ENCODE measurements at regions not wholly inside any gene's neighbourhood (a gene's known extent, or its start where the extent isn't known, plus 50 kb on each side); places are given as distances from the start of the nearest gene placed in this dataset.

- H3K4me1 ChIP-seq (ENCODE audit: control insufficient read depth in 1 of 2, extremely low read depth in 1 of 2, insufficient read depth in 2 of 2, low read length in 2 of 2), result no peaks in the 10 kb centered on the region
- CTCF ChIA-PET, result no interaction called here
- no peak overlapping the region for H3K27ac ChIP-seq (ENCODE audit: low read length)
- no peak for ATAC-seq (replicated peaks in 1 of 4)
- H3K4me3 Mint-ChIP-seq, result no peak overlapping the region
- no peaks in the 10 kb centered on the region for H3K36me3 ChIP-seq (ENCODE audit: control insufficient read depth in 2 of 2, extremely low read depth in 1 of 2, insufficient read depth in 1 of 2, low read length in 1 of 2)
- no peaks in the 10 kb centered on the region for H3K27me3 Mint-ChIP-seq
- H3K36me3 Mint-ChIP-seq, result no peaks in the 10 kb centered on the region
- no peak overlapping the region for H3K27ac Mint-ChIP-seq
- H3K9me3 ChIP-seq, result no peaks in the 10 kb centered on the region
- no peak for DNase-seq
- no peaks in the 10 kb centered on the region for H3K4me1 Mint-ChIP-seq
- POLR2A ChIA-PET, result no interaction called here
- H3K4me3 ChIP-seq (ENCODE audit: control insufficient read depth in 1 of 2, extremely low read depth in 1 of 2, low read length in 1 of 2), result no peak overlapping the region
- peaks cover 0 to 4% (median 0%) of the 10 kb centered on the region in 3 donors for H3K9me3 Mint-ChIP-seq
- no peaks in the 10 kb centered on the region for H3K27me3 ChIP-seq (replicated peaks in 1 of 2; ENCODE audit: control insufficient read depth in 2 of 2, extremely low read depth in 1 of 2, insufficient read depth in 2 of 2, low read length in 1 of 2)
Observed at GRCh38 chr1:82586473-82586872, 785.7 kb downstream of the ADGRL2 start.

- Histone ChIP-seq H3K27me3 (replicated peaks in 1 of 2; ENCODE audit: control insufficient read depth in 2 of 2, extremely low read depth in 1 of 2, insufficient read depth in 2 of 2, low read length in 1 of 2) (no peaks in the 10 kb centered on the region), H3K4me3 (ENCODE audit: control insufficient read depth in 1 of 2, extremely low read depth in 1 of 2, low read length in 1 of 2) (no peak overlapping the region), H3K27ac (ENCODE audit: low read length) (no peak overlapping the region), H3K4me1 (ENCODE audit: control insufficient read depth in 1 of 2, extremely low read depth in 1 of 2, insufficient read depth in 2 of 2, low read length in 2 of 2) (peaks cover 0 to 2% of the 10 kb centered on the region in 2 experiments), H3K36me3 (ENCODE audit: control insufficient read depth in 2 of 2, extremely low read depth in 1 of 2, insufficient read depth in 1 of 2, low read length in 1 of 2) (no peaks in the 10 kb centered on the region), H3K9me3 (no peaks in the 10 kb centered on the region)
- 76% methylated on average over 2 of the region's 3 CpGs for WGBS (ENCODE audit: insufficient coverage)
- no peak overlapping the region for H3K4me3 Mint-ChIP-seq
- H3K9me3 Mint-ChIP-seq, result peaks cover 0 to 4% (median 0%) of the 10 kb centered on the region in 3 donors
- ChIA-PET POLR2A (no interaction called here), CTCF (no interaction called here)
- no peaks in the 10 kb centered on the region for H3K36me3 Mint-ChIP-seq
- no peak for ATAC-seq (replicated peaks in 1 of 4)
- peaks cover 0 to 3% of the 10 kb centered on the region in 2 donors for H3K27me3 Mint-ChIP-seq
- no peaks in the 10 kb centered on the region for H3K4me1 Mint-ChIP-seq
- H3K27ac Mint-ChIP-seq, result no peak overlapping the region
- DNase-seq, result no peak
Observed at GRCh38 chr1:82582347-82582746, 781.6 kb downstream of the ADGRL2 start.

- H3K36me3 ChIP-seq (ENCODE audit: control insufficient read depth in 2 of 2, extremely low read depth in 1 of 2, insufficient read depth in 1 of 2, low read length in 1 of 2), result no peaks in the 10 kb centered on the region
Observed at GRCh38 chr1:82578086-82578726, 777.5 kb downstream of the ADGRL2 start.

GRCh38 chr1:82567348-82567747, 766.6 kb downstream of the ADGRL2 start:
- Mint-ChIP-seq H3K4me1 (no peaks in the 10 kb centered on the region), H3K36me3 (no peaks in the 10 kb centered on the region), H3K27me3 (no peaks in the 10 kb centered on the region), H3K27ac (no peak overlapping the region), H3K4me3 (no peak overlapping the region), H3K9me3 (peaks cover 0 to 11% (median 5%) of the 10 kb centered on the region in 3 donors)
- Histone ChIP-seq H3K36me3 (ENCODE audit: control insufficient read depth in 2 of 2, extremely low read depth in 1 of 2, insufficient read depth in 1 of 2, low read length in 1 of 2) (no peaks in the 10 kb centered on the region), H3K27ac (ENCODE audit: low read length) (no peak overlapping the region), H3K4me1 (ENCODE audit: control insufficient read depth in 1 of 2, extremely low read depth in 1 of 2, insufficient read depth in 2 of 2, low read length in 2 of 2) (no peaks in the 10 kb centered on the region), H3K4me3 (ENCODE audit: control insufficient read depth in 1 of 2, extremely low read depth in 1 of 2, low read length in 1 of 2) (no peak overlapping the region), H3K27me3 (replicated peaks in 1 of 2; ENCODE audit: control insufficient read depth in 2 of 2, extremely low read depth in 1 of 2, insufficient read depth in 2 of 2, low read length in 1 of 2) (no peaks in the 10 kb centered on the region), H3K9me3 (no peaks in the 10 kb centered on the region)
- no peak for DNase-seq
- 66% methylated on average over 2 of the region's 3 CpGs for WGBS (ENCODE audit: insufficient coverage)
- ChIA-PET CTCF (no interaction called here), POLR2A (no interaction called here)
- ATAC-seq (replicated peaks in 1 of 4), result no peak

More at GRCh38 chr1:82578086-82578726, 777.5 kb downstream of the ADGRL2 start:
- Histone ChIP-seq H3K27me3 (replicated peaks in 1 of 2; ENCODE audit: control insufficient read depth in 2 of 2, extremely low read depth in 1 of 2, insufficient read depth in 2 of 2, low read length in 1 of 2) (no peaks in the 10 kb centered on the region), H3K27ac (ENCODE audit: low read length) (no peak overlapping the region), H3K4me1 (ENCODE audit: control insufficient read depth in 1 of 2, extremely low read depth in 1 of 2, insufficient read depth in 2 of 2, low read length in 2 of 2) (peaks cover 0 to 2% of the 10 kb centered on the region in 2 experiments), H3K9me3 (no peaks in the 10 kb centered on the region), H3K4me3 (ENCODE audit: control insufficient read depth in 1 of 2, extremely low read depth in 1 of 2, low read length in 1 of 2) (no peak overlapping the region)
- Mint-ChIP-seq H3K27me3 (peaks cover 0 to 3% of the 10 kb centered on the region in 2 donors), H3K36me3 (no peaks in the 10 kb centered on the region), H3K4me1 (no peaks in the 10 kb centered on the region), H3K27ac (no peak overlapping the region), H3K4me3 (no peak overlapping the region), H3K9me3 (peaks cover 0 to 4% (median 0%) of the 10 kb centered on the region in 3 donors)
- no CpG with 5 or more reads among the region's 3 CpGs for WGBS (ENCODE audit: insufficient coverage)
- POLR2A ChIA-PET, result no interaction called here
- DNase-seq (no peak), ATAC-seq (replicated peaks in 1 of 4) (no peak)
- CTCF ChIA-PET, result interaction anchor here in 1 of 2 donors (0.7 kb wide), 1 partner anchor 64 kb away, joined by 3 read pairs; no protein-coding TSS in a partner anchor

- H3K4me3 ChIP-seq (ENCODE audit: control insufficient read depth in 1 of 2, extremely low read depth in 1 of 2, low read length in 1 of 2), result no peak overlapping the region
- ATAC-seq (replicated peaks in 1 of 4) (no peak), DNase-seq (no peak)
- ChIA-PET POLR2A (no interaction called here), CTCF (no interaction called here)
- no peaks in the 10 kb centered on the region for H3K27me3 ChIP-seq (replicated peaks in 1 of 2; ENCODE audit: control insufficient read depth in 2 of 2, extremely low read depth in 1 of 2, insufficient read depth in 2 of 2, low read length in 1 of 2)
- no peak overlapping the region for H3K27ac ChIP-seq (ENCODE audit: low read length)
- H3K36me3 Mint-ChIP-seq, result no peaks in the 10 kb centered on the region
- H3K4me1 ChIP-seq (ENCODE audit: control insufficient read depth in 1 of 2, extremely low read depth in 1 of 2, insufficient read depth in 2 of 2, low read length in 2 of 2), result no peaks in the 10 kb centered on the region
- H3K4me3 Mint-ChIP-seq, result no peak overlapping the region
- peaks cover 0 to 5% (median 2%) of the 10 kb centered on the region in 3 donors for H3K9me3 Mint-ChIP-seq
- WGBS (ENCODE audit: insufficient coverage), result 61% methylated on average over 2 of the region's 6 CpGs
- H3K27ac Mint-ChIP-seq, result no peak overlapping the region
- no peaks in the 10 kb centered on the region for H3K9me3 ChIP-seq
- H3K36me3 ChIP-seq (ENCODE audit: control insufficient read depth in 2 of 2, extremely low read depth in 1 of 2, insufficient read depth in 1 of 2, low read length in 1 of 2), result no peaks in the 10 kb centered on the region
- no peaks in the 10 kb centered on the region for H3K27me3 Mint-ChIP-seq
- H3K4me1 Mint-ChIP-seq, result no peaks in the 10 kb centered on the region
Observed at GRCh38 chr1:82565546-82565945, 764.8 kb downstream of the ADGRL2 start.

- Mint-ChIP-seq H3K4me3 (no peak overlapping the region), H3K27me3 (no peaks in the 10 kb centered on the region), H3K27ac (no peak overlapping the region), H3K4me1 (no peaks in the 10 kb centered on the region), H3K36me3 (no peaks in the 10 kb centered on the region), H3K9me3 (peaks cover 0 to 1% (median 0%) of the 10 kb centered on the region in 3 donors)
- Histone ChIP-seq H3K27me3 (replicated peaks in 1 of 2; ENCODE audit: control insufficient read depth in 2 of 2, extremely low read depth in 1 of 2, insufficient read depth in 2 of 2, low read length in 1 of 2) (no peaks in the 10 kb centered on the region), H3K9me3 (no peaks in the 10 kb centered on the region), H3K27ac (ENCODE audit: low read length) (no peak overlapping the region), H3K4me3 (ENCODE audit: control insufficient read depth in 1 of 2, extremely low read depth in 1 of 2, low read length in 1 of 2) (no peak overlapping the region), H3K36me3 (ENCODE audit: control insufficient read depth in 2 of 2, extremely low read depth in 1 of 2, insufficient read depth in 1 of 2, low read length in 1 of 2) (no peaks in the 10 kb centered on the region), H3K4me1 (ENCODE audit: control insufficient read depth in 1 of 2, extremely low read depth in 1 of 2, insufficient read depth in 2 of 2, low read length in 2 of 2) (no peaks in the 10 kb centered on the region)
- ATAC-seq (replicated peaks in 1 of 4) (no peak), DNase-seq (no peak)
- 60% methylated on average over 2 of the region's 3 CpGs for WGBS (ENCODE audit: insufficient coverage)
- CTCF ChIA-PET, result no interaction called here
- POLR2A ChIA-PET, result no interaction called here
Observed at GRCh38 chr1:82565146-82565545, 764.4 kb downstream of the ADGRL2 start.

GRCh38 chr1:82564333-82564732, 763.6 kb downstream of the ADGRL2 start:
- no peak overlapping the region for H3K27ac Mint-ChIP-seq
- POLR2A ChIA-PET, result no interaction called here
- CTCF ChIA-PET, result no interaction called here
- no peaks in the 10 kb centered on the region for H3K4me1 Mint-ChIP-seq
- no peaks in the 10 kb centered on the region for H3K27me3 Mint-ChIP-seq
- Histone ChIP-seq H3K27ac (ENCODE audit: low read length) (no peak overlapping the region), H3K4me3 (ENCODE audit: control insufficient read depth in 1 of 2, extremely low read depth in 1 of 2, low read length in 1 of 2) (no peak overlapping the region), H3K4me1 (ENCODE audit: control insufficient read depth in 1 of 2, extremely low read depth in 1 of 2, insufficient read depth in 2 of 2, low read length in 2 of 2) (no peaks in the 10 kb centered on the region), H3K36me3 (ENCODE audit: control insufficient read depth in 2 of 2, extremely low read depth in 1 of 2, insufficient read depth in 1 of 2, low read length in 1 of 2) (no peaks in the 10 kb centered on the region), H3K27me3 (replicated peaks in 1 of 2; ENCODE audit: control insufficient read depth in 2 of 2, extremely low read depth in 1 of 2, insufficient read depth in 2 of 2, low read length in 1 of 2) (no peaks in the 10 kb centered on the region), H3K9me3 (no peaks in the 10 kb centered on the region)
- WGBS (ENCODE audit: insufficient coverage), result no CpG with 5 or more reads among the region's 2 CpGs
- no peak overlapping the region for H3K4me3 Mint-ChIP-seq
- no peak for DNase-seq
- H3K9me3 Mint-ChIP-seq, result no peaks in the 10 kb centered on the region
- no peaks in the 10 kb centered on the region for H3K36me3 Mint-ChIP-seq
- ATAC-seq (replicated peaks in 1 of 4), result no peak

Measured in T-cell (primary cell).